C4-2B (cell line): ENCODE measurements at regions not wholly inside any gene's neighbourhood (a gene's known extent, or its start where the extent isn't known, plus 50 kb on each side); places are given as distances from the start of the nearest gene placed in this dataset.

Experiments used
- H3K27ac ChIP-seq: fragments of 450-650 bp; 2 replicates; pipeline ENCODE4 v1.5.1; 2017
- CTCF ChIP-seq: fragments of 450-650 bp; conservative IDR thresholded peaks from 2 replicates; pipeline ENCODE4 v1.5.1; 2017; ENCODE audit warnings: mild to moderate bottlenecking
- ZFX ChIP-seq: fragments of 450-650 bp; IDR thresholded peaks from 2 replicates; pipeline ENCODE4 v1.6.1; 2017

- no peak overlapping the region for H3K27ac ChIP-seq
- TF ChIP-seq CTCF (no peak), ZFX (no peak)
Measured at GRCh38 chr7:124208173-124208572, 175.3 kb upstream of the TMEM229A start.

- H3K27ac ChIP-seq, result no peak overlapping the region
- no peak for TF ChIP-seq CTCF
- no peak for TF ChIP-seq ZFX
Measured at GRCh38 chr7:124205526-124205925, 172.7 kb upstream of the TMEM229A start.

GRCh38 chr7:124202546-124202945, 169.7 kb upstream of the TMEM229A start:
- TF ChIP-seq CTCF, result no peak
- no peak for TF ChIP-seq ZFX
- no peak overlapping the region for H3K27ac ChIP-seq

DNA sequence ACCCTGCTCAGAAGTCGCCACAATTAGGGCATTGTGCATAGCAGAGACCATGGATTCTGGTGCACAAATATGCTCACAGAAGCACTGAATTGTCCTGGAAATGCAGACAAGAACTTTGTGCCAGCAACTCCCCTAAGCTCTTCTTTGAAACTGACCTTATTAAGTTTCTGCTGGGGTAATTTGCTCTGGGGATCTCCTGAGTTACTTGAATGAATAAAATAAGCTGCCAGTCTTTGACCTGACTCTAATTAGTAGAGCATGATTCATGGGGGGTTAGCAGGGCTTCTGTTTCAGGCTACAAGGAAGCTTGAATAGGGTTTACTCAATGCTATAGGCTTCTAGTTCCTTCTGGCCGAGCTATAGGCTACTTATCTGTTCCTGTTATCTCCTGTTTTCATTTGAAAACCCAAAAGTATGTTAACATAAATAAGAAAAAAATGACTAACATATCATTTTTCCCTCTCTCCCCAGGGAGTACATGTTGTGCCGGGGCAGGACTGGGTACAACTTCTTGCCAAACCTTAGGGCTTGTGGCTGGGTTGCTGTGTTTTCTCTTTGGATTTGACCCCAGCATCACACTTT, 169.0 kb upstream of the TMEM229A start:
- no peak overlapping the region for H3K27ac ChIP-seq
- TF ChIP-seq CTCF, result no peak
- no peak for TF ChIP-seq ZFX

DNA sequence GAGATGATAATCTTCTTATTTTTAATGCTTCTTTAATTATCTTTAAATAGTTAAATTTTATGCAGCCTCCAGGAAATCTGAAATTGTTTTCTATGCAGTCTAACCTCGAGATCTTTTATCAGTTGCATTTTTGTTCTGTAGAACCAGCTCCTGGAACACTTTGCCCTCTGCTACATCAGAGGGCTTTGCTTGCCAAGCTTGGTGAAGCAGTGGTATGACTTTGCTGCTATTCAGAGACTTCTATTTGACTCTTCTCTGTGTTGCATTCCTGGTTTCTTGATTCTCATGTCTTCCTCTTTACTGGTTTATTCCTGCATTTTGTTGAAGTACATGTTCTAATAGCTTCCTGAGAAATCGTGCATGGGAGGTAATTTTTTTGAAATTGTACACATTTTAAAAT, 163.7 kb upstream of the TMEM229A start:
- no peak for TF ChIP-seq ZFX

DNA sequence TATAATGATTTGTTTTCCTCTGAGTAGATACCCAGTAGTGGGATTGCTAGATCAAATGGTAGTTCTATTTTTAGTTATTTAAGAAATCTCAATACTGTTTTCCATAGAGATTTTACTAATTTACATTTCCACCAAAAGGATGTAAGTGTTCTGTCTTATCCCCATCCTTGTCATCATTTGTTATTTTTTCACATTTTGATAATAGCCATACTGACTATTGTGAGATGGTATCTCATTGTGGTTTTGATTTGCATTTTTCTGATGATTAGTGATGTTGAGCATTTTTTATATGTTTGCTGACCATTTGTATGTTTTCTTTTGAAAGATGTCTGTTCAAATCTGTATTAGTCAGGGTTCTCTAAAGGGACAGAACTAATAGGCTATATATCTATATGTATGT, 160.0 kb upstream of the TMEM229A start:
- H3K27ac ChIP-seq, result no peak overlapping the region
- TF ChIP-seq ZFX (no peak), CTCF (no peak)

More for the DNA sequence above, 163.7 kb upstream of the TMEM229A start:
- no peak overlapping the region for H3K27ac ChIP-seq

GRCh38 chr7:124191713-124192112, 158.8 kb upstream of the TMEM229A start:
- TF ChIP-seq ZFX (no peak), CTCF (no peak)

GRCh38 chr7:124191030-124191429, 158.2 kb upstream of the TMEM229A start:
- no peak overlapping the region for H3K27ac ChIP-seq

More at GRCh38 chr7:124191713-124192112, 158.8 kb upstream of the TMEM229A start:
- H3K27ac ChIP-seq, result no peak overlapping the region

More at GRCh38 chr7:124191030-124191429, 158.2 kb upstream of the TMEM229A start:
- TF ChIP-seq ZFX, result no peak
- TF ChIP-seq CTCF, result no peak
